Lung (tissue), 11 donors: ENCODE measurements at regions not wholly inside any gene's neighbourhood (a gene's known extent, or its start where the extent isn't known, plus 50 kb on each side); places are given as distances from the start of the nearest gene placed in this dataset.
"Not testable (repeated sequence)": the region's sequence is repeated elsewhere in the genome, so short reads cannot be mapped to it uniquely, and the experiment has no call there.

Source experiments
- ATAC-seq: fragments of 200-7000 bp; cut with Tn5 transposase; one replicate; pipeline ENCODE4 v1.9.1; 2020; ENCODE audit warnings: moderate number of reproducible peaks; ENCODE audit not compliant: insufficient read depth, low FRiP score
- DNase-seq, 3 donors: peaks; one replicate each; pipeline ENCODE4 v3.0.0-alpha.2; 2013 to 2017
- H3K27ac ChIP-seq, 2 donors: one replicate each; pipeline ENCODE4 v1.5.1; 2013; ENCODE audit warnings: mild to moderate bottlenecking in 2 of 2, moderate library complexity in 2 of 2, control low read depth in 1 of 2, inconsistent platforms in 1 of 2, low read depth in 1 of 2, low read length in 1 of 2
- H3K27me3 ChIP-seq, 3 donors: one replicate each; pipeline ENCODE4 v1.5.1; 2013; ENCODE audit warnings: low read length in 2 of 3; ENCODE audit not compliant: control insufficient read depth in 3 of 3, insufficient read depth in 3 of 3
- H3K36me3 ChIP-seq, 4 donors: one replicate each; pipeline ENCODE4 v1.5.1; 2013; ENCODE audit warnings: low read length in 4 of 4, mild to moderate bottlenecking in 1 of 4, moderate library complexity in 1 of 4; ENCODE audit not compliant: control insufficient read depth in 4 of 4, insufficient read depth in 4 of 4
- H3K4me1 ChIP-seq, 5 donors: one replicate each; pipeline ENCODE4 v1.5.1; 2013; ENCODE audit warnings: low read length in 5 of 5, mild to moderate bottlenecking in 2 of 5, moderate library complexity in 1 of 5; ENCODE audit not compliant: control insufficient read depth in 5 of 5, insufficient read depth in 5 of 5
- H3K4me3 ChIP-seq: one replicate; pipeline ENCODE4 v1.5.1; 2013; ENCODE audit warnings: mild to moderate bottlenecking, control low read depth, moderate library complexity
- H3K9ac ChIP-seq, 2 donors: one replicate each; pipeline ENCODE4 v1.5.1; 2013; ENCODE audit warnings: low read length in 2 of 2, control low read depth in 1 of 2; ENCODE audit not compliant: insufficient read depth in 1 of 2
- H3K9me3 ChIP-seq, 4 donors: one replicate each; pipeline ENCODE4 v1.5.1; 2013; ENCODE audit warnings: low read length in 3 of 4, mild to moderate bottlenecking in 1 of 4, moderate library complexity in 1 of 4; ENCODE audit not compliant: control insufficient read depth in 4 of 4, insufficient read depth in 3 of 4
- CTCF ChIP-seq: IDR thresholded peaks from 2 replicates; pipeline ENCODE4 v1.5.1; 2012; ENCODE audit warnings: mild to moderate bottlenecking; ENCODE audit errors: control extremely low read depth, extremely low read depth
- WGBS, 2 donors: extraction: QIAGEN DNeasy Blood & Tissue Kit; methylation state at CpG; one replicate each; pipeline ENCODE4 v1.1.7; 2013; 5-methylcytosine and 5-hydroxymethylcytosine counted together
- donor health status: control.
- donor health status: control.
- donor health status: Bipolar disorder and iron deficiency.
- donor health status: healthy.
- donor health status: DM: yes; HTN: yes; CAD: no.

GRCh38 chr13:64568748-64569147 is 2661.4 kb downstream of the PCDH9 start:
- H3K4me3 ChIP-seq: no peak overlapping the region
- H3K4me1 ChIP-seq: no peaks in the 10 kb centered on the region
- no peaks in the 10 kb centered on the region for H3K36me3 ChIP-seq
- H3K27ac ChIP-seq: no peak overlapping the region
- no peak for ATAC-seq
- peaks cover 0 to 11% (median 3%) of the 10 kb centered on the region in 4 donors for H3K9me3 ChIP-seq
- no peak overlapping the region for H3K9ac ChIP-seq
- DNase-seq: no peak
- TF ChIP-seq CTCF: no peak
- no peaks in the 10 kb centered on the region for H3K27me3 ChIP-seq

GRCh38 chr13:64558031-64558430 is 2672.1 kb downstream of the PCDH9 start:
- ATAC-seq, H3K36me3 ChIP-seq, H3K4me3 ChIP-seq, DNase-seq, H3K9ac ChIP-seq, H3K4me1 ChIP-seq, H3K27ac ChIP-seq, H3K9me3 ChIP-seq, H3K27me3 ChIP-seq: not testable (repeated sequence)
- 92 to 93% methylated on average over 10 of the region's 10 CpGs for WGBS, 2 donors

GRCh38 chr13:64556376-64556775 is 2673.8 kb downstream of the PCDH9 start:
- no peak overlapping the region for H3K4me3 ChIP-seq
- no peaks in the 10 kb centered on the region for H3K27me3 ChIP-seq
- H3K36me3 ChIP-seq: no peaks in the 10 kb centered on the region
- TF ChIP-seq CTCF: no peak
- H3K9me3 ChIP-seq: no peaks in the 10 kb centered on the region
- no peak overlapping the region for H3K9ac ChIP-seq
- H3K4me1 ChIP-seq: no peaks in the 10 kb centered on the region
- 89% methylated on average over 1 of the region's 1 CpG for WGBS, 2 donors
- ATAC-seq: no peak
- DNase-seq: no peak
- no peak overlapping the region for H3K27ac ChIP-seq

GRCh38 chr13:64553411-64554129 is 2676.6 kb downstream of the PCDH9 start:
- TF ChIP-seq CTCF: no peak
- no peak overlapping the region for H3K27ac ChIP-seq
- H3K27me3 ChIP-seq: no peaks in the 10 kb centered on the region
- no peaks in the 10 kb centered on the region for H3K36me3 ChIP-seq
- peaks cover 0 to 2% (median 0%) of the 10 kb centered on the region in 4 donors for H3K9me3 ChIP-seq
- no peak overlapping the region for H3K9ac ChIP-seq
- H3K4me1 ChIP-seq: no peaks in the 10 kb centered on the region
- no peak for ATAC-seq
- no peak overlapping the region for H3K4me3 ChIP-seq
- DNase-seq: no peak
- 46 to 69% methylated on average over 2 of the region's 2 CpGs for WGBS, 2 donors
